Stomach (tissue), 4 donors: ENCODE measurements at regions not wholly inside any gene's neighbourhood (a gene's known extent, or its start where the extent isn't known, plus 50 kb on each side); places are given as distances from the start of the nearest gene placed in this dataset.

Experiments used
- POLR2A ChIP-seq, 4 donors: fragments of 450-650 bp; IDR thresholded peaks; one replicate each; pipeline ENCODE4 v1.6.1; 2016; ENCODE audit warnings: antibody characterized with exemption in 4 of 4, control low read depth in 2 of 4, mild to moderate bottlenecking in 1 of 4, moderate library complexity in 1 of 4
- POLR2AphosphoS5 ChIP-seq, 3 donors: sonication (generic); formaldehyde crosslinking; IDR thresholded peaks; one replicate each; pipeline ENCODE4 v1.6.1; 2016; ENCODE audit warnings: antibody characterized with exemption in 3 of 3
- TF ChIP-seq, protein P1 (sequence below), 7 experiments: fragments of 450-650 bp in 4 of 7; fragments of 200-600 bp in 3 of 7; sonication (generic) in 3 of 7; IDR thresholded peaks; one replicate each; pipeline ENCODE4 v1.5.1; 2016 to 2019; ENCODE audit warnings: antibody characterized with exemption in 7 of 7, control low read depth in 2 of 7, mild to moderate bottlenecking in 1 of 7

DNA sequence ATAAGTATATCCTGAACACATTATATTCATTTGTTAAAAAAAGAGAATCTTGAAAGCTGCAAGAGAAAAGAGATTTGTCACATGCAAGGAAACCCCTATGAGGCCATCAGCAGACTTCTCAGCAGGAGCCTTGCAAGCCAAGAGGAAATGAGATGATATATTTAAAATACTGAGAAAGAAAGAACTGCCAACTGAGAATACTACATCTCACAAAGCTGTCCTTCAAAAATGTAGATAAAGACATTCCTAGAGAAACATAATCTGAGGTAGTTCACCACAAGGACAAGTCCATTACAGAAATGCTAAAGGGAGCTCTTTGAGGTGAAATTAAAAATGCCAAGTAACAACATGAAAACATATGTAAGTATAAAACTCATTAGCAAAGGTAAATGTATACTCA is 224.4 kb upstream of the MBL2 start:
- TF ChIP-seq, protein P1, sequence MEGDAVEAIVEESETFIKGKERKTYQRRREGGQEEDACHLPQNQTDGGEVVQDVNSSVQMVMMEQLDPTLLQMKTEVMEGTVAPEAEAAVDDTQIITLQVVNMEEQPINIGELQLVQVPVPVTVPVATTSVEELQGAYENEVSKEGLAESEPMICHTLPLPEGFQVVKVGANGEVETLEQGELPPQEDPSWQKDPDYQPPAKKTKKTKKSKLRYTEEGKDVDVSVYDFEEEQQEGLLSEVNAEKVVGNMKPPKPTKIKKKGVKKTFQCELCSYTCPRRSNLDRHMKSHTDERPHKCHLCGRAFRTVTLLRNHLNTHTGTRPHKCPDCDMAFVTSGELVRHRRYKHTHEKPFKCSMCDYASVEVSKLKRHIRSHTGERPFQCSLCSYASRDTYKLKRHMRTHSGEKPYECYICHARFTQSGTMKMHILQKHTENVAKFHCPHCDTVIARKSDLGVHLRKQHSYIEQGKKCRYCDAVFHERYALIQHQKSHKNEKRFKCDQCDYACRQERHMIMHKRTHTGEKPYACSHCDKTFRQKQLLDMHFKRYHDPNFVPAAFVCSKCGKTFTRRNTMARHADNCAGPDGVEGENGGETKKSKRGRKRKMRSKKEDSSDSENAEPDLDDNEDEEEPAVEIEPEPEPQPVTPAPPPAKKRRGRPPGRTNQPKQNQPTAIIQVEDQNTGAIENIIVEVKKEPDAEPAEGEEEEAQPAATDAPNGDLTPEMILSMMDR (IDR thresholded peaks at IDR 0.05): no peak
- TF ChIP-seq POLR2AphosphoS5 (IDR thresholded peaks at IDR 0.05): no peak
- TF ChIP-seq POLR2A (IDR thresholded peaks at IDR 0.05): no peak
